HepG2 (cell line): ENCODE measurements at regions not wholly inside any gene's neighbourhood (a gene's known extent, or its start where the extent isn't known, plus 50 kb on each side); places are given as distances from the start of the nearest gene placed in this dataset.

Experiments
- ARNTL ChIP-seq: sonication (generic); formaldehyde crosslinking; IDR thresholded peaks from 2 replicates; pipeline ENCODE4 v1.4.0; 2020; ENCODE audit warnings: mild to moderate bottlenecking, missing genetic modification reagents
- CBFB ChIP-seq: sonication (generic); formaldehyde crosslinking; IDR thresholded peaks from 2 replicates; pipeline ENCODE4 v1.4.0; 2020; ENCODE audit warnings: missing genetic modification reagents
- CREM ChIP-seq, 2 experiments: sonication (generic) in 1 of 2; formaldehyde crosslinking in 1 of 2; IDR thresholded peaks; 2 replicates each; pipeline versions ENCODE4 v1.4.0 to v1.6.1; 2016 to 2020; ENCODE audit warnings: antibody characterized with exemption in 1 of 2, mild to moderate bottlenecking in 1 of 2, missing genetic modification reagents in 1 of 2
- CSRNP1 ChIP-seq: sonication (generic); formaldehyde crosslinking; IDR thresholded peaks from 2 replicates; pipeline ENCODE4 v1.8.1; 2023; ENCODE audit warnings: mild to moderate bottlenecking, missing genetic modification reagents
- HNF4G ChIP-seq, 2 experiments: sonication (generic) in 1 of 2; formaldehyde crosslinking in 1 of 2; IDR thresholded peaks; 2 replicates each; pipeline versions ENCODE4 v1.4.0 to v1.6.1; 2011 to 2020; ENCODE audit warnings: borderline replicate concordance in 2 of 2, low read depth in 2 of 2, mild to moderate bottlenecking in 2 of 2, low read length in 1 of 2, missing genetic modification reagents in 1 of 2, moderate library complexity in 1 of 2
- IKZF5 ChIP-seq: IDR thresholded peaks from 2 replicates; pipeline ENCODE4 v1.6.1; 2018; ENCODE audit warnings: missing genetic modification reagents, mild to moderate bottlenecking, missing compliant biosample characterization
- LCORL ChIP-seq, 2 experiments: fragments of 450-650 bp in 1 of 2; sonication (generic) in 1 of 2; formaldehyde crosslinking in 1 of 2; IDR thresholded peaks; 2 replicates each; pipeline versions ENCODE4 v1.5.0 to v1.6.1; 2017 to 2020; ENCODE audit warnings: antibody characterized with exemption in 1 of 2, missing genetic modification reagents in 1 of 2
- MAZ ChIP-seq, 2 experiments: sonication (generic) in 1 of 2; formaldehyde crosslinking in 1 of 2; IDR thresholded peaks; 2 replicates each; pipeline versions ENCODE4 v1.5.0 to v1.6.1; 2012 to 2020; ENCODE audit warnings: low read depth in 2 of 2, mild to moderate bottlenecking in 2 of 2, borderline replicate concordance in 1 of 2, improper control_type of control experiment in 1 of 2, low read length in 1 of 2, missing genetic modification reagents in 1 of 2, moderate library complexity in 1 of 2
- MIXL1 ChIP-seq: IDR thresholded peaks from 2 replicates; pipeline ENCODE4 v1.6.1; 2016
- NFIC ChIP-seq: IDR thresholded peaks from 2 replicates; pipeline ENCODE4 v1.6.1; 2012; ENCODE audit warnings: mild to moderate bottlenecking, low read length, inconsistent platforms
- PRDM4 ChIP-seq: sonication (generic); formaldehyde crosslinking; IDR thresholded peaks from 2 replicates; pipeline ENCODE4 v1.9.0; 2021; ENCODE audit warnings: missing genetic modification reagents, borderline replicate concordance
- TBX2 ChIP-seq: sonication (generic); formaldehyde crosslinking; IDR thresholded peaks from 2 replicates; pipeline ENCODE4 v1.5.0; 2020; ENCODE audit warnings: missing genetic modification reagents, mild to moderate bottlenecking, borderline replicate concordance
- ZBTB39 ChIP-seq: sonication (generic); formaldehyde crosslinking; IDR thresholded peaks from 2 replicates; pipeline ENCODE4 v1.5.0; 2020; ENCODE audit warnings: missing genetic modification reagents
- ZBTB7B ChIP-seq: sonication (generic); formaldehyde crosslinking; IDR thresholded peaks from 2 replicates; pipeline ENCODE4 v1.4.0; 2020; ENCODE audit warnings: missing genetic modification reagents
- ZFP1 ChIP-seq: IDR thresholded peaks from 2 replicates; pipeline ENCODE4 v1.6.1; 2016
- ZFP82 ChIP-seq: sonication (generic); formaldehyde crosslinking; IDR thresholded peaks from 2 replicates; pipeline ENCODE4 v1.5.1; 2020; ENCODE audit warnings: mild to moderate bottlenecking, missing genetic modification reagents, borderline replicate concordance
- ZNF232 ChIP-seq: sonication (generic); formaldehyde crosslinking; IDR thresholded peaks from 2 replicates; pipeline ENCODE4 v1.4.0; 2020; ENCODE audit warnings: missing genetic modification reagents, borderline replicate concordance
- ZNF30 ChIP-seq: sonication (generic); formaldehyde crosslinking; IDR thresholded peaks from 2 replicates; pipeline ENCODE4 v1.5.0; 2020; ENCODE audit warnings: mild to moderate bottlenecking, missing genetic modification reagents
- ZNF773 ChIP-seq: sonication (generic); formaldehyde crosslinking; IDR thresholded peaks from 2 replicates; pipeline ENCODE4 v1.4.0; 2020; ENCODE audit warnings: missing genetic modification reagents, borderline replicate concordance

- TF ChIP-seq HNF4G (IDR thresholded peaks at IDR 0.05; ENCODE audit: borderline replicate concordance, low read depth, low read length) (peak; percentile 83), HNF4G (CRISPR knock-in tag; IDR thresholded peaks at IDR 0.05; ENCODE audit: borderline replicate concordance, low read depth) (peak; percentile 50; the same call in 1 of the 2 replicates), LCORL (IDR thresholded peaks at IDR 0.05) (no peak), LCORL (CRISPR knock-in tag; IDR thresholded peaks at IDR 0.05) (peak; percentile 38; the same call in 1 of the 2 replicates), MIXL1 (CRISPR knock-in tag) (0 out of 2 replicates have a peak, but pooled peaks have one; percentile 35), ZNF30 (CRISPR knock-in tag) (no peak), ARNTL (peak; percentile 35; the same call in 1 of the 2 replicates), ZNF232 (CRISPR knock-in tag) (no peak), ZBTB39 (no peak), ZBTB7B (CRISPR knock-in tag) (peak; percentile 31; the same call in 1 of the 2 replicates), CREM (IDR thresholded peaks at IDR 0.05) (peak; percentile 47; the same call in 1 of the 2 replicates), CREM (CRISPR knock-in tag; IDR thresholded peaks at IDR 0.05) (no peak), PRDM4 (no peak), NFIC (0 out of 2 replicates have a peak, but pooled peaks have one; percentile 46), ZFP82 (CRISPR knock-in tag) (0 out of 2 replicates have a peak, but pooled peaks have one; percentile 70), CBFB (peak; percentile 72; the same call in 1 of the 2 replicates), TBX2 (CRISPR knock-in tag) (peak; percentile 60), CSRNP1 (no peak), ZNF773 (CRISPR knock-in tag) (no peak), IKZF5 (peak; percentile 28; the same call in 1 of the 2 replicates), ZFP1 (CRISPR knock-in tag) (0 out of 2 replicates have a peak, but pooled peaks have one; percentile 18), MAZ (IDR thresholded peaks at IDR 0.05; ENCODE audit: borderline replicate concordance, low read depth, low read length) (no peak), MAZ (CRISPR knock-in tag; IDR thresholded peaks at IDR 0.05; ENCODE audit: low read depth) (peak; percentile 58; the same call in 1 of the 2 replicates)
Measured at GRCh38 chr2:42942214-42942989, 150.0 kb upstream of the HAAO start (continued).
